Duodenal mucosa (tissue), 2 donors: ENCODE measurements at regions not wholly inside any gene's neighbourhood (a gene's known extent, or its start where the extent isn't known, plus 50 kb on each side); places are given as distances from the start of the nearest gene placed in this dataset.

ENCODE experiments used
- H3K27ac ChIP-seq: one replicate; pipeline ENCODE4 v1.7.0; 2013; ENCODE audit warnings: low read depth, low read length
- H3K27me3 ChIP-seq, 2 donors: one replicate each; pipeline ENCODE4 v1.7.0; 2013; ENCODE audit warnings: low read length in 2 of 2, control low read depth in 1 of 2; ENCODE audit not compliant: insufficient read depth in 2 of 2, control insufficient read depth in 1 of 2
- H3K36me3 ChIP-seq, 2 donors: one replicate each; pipeline ENCODE4 v1.7.0; 2013; ENCODE audit warnings: low read length in 2 of 2, control low read depth in 1 of 2; ENCODE audit not compliant: insufficient read depth in 2 of 2, control insufficient read depth in 1 of 2
- H3K4me1 ChIP-seq, 2 donors: one replicate each; pipeline ENCODE4 v1.7.0; 2013; ENCODE audit warnings: low read length in 2 of 2, control low read depth in 1 of 2; ENCODE audit not compliant: insufficient read depth in 2 of 2, control insufficient read depth in 1 of 2
- H3K4me3 ChIP-seq, 2 donors: one replicate each; pipeline ENCODE4 v1.7.0; 2013; ENCODE audit warnings: low read length in 2 of 2, low read depth in 1 of 2
- H3K9ac ChIP-seq, 2 donors: one replicate each; pipeline ENCODE4 v1.7.0; 2013; ENCODE audit warnings: low read length in 2 of 2, low read depth in 1 of 2
- H3K9me3 ChIP-seq, 2 donors: one replicate each; pipeline ENCODE4 v1.7.0; 2013; ENCODE audit warnings: low read length in 2 of 2, control low read depth in 1 of 2; ENCODE audit not compliant: control insufficient read depth in 1 of 2

DNA sequence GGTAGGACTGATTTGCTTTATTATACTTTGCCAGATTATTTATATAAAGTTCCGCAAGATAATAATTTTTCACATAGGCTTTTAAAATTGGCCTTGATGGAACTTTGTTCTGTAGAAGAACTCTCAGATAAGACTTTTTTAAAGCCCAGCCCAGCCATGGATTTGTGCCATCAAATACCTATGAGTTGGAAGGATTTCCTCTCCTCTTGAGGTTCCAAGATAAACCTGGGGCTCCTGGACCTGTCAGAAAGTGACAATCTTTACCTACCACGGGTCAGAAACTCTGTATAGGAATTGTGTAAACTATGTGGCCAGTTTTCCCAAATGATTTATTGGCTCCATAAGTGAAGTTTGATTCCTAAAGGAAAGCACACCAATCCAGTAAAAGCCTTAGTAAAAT is 271.9 kb upstream of the GRID2 start:
- Histone ChIP-seq H3K27ac (no peak overlapping the region), H3K36me3 (no peaks in the 10 kb centered on the region), H3K4me3 (no peak overlapping the region), H3K4me1 (peaks cover 0 to 4% of the 10 kb centered on the region in 2 donors), H3K27me3 (no peaks in the 10 kb centered on the region), H3K9ac (no peak overlapping the region), H3K9me3 (no peaks in the 10 kb centered on the region)

DNA sequence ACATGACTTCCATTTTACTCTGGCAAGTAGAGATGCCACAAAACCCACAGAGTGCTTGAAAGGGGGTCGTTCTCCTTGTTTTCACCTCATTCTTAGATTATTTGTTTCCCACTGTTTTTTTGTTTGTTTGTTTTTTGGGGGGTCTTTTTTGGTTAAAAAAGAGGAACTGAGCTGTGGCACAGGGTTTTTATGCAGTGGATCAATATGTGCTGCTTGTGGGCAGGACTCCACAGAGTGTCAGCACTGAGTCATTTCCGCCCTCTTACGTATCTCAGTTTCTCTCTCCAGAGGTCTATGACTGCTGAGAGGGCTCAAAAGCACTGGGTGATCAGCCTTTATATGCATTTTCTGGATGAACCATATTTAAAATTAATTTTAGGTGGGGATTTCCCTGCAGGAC is 268.1 kb upstream of the GRID2 start:
- H3K36me3 ChIP-seq, result no peaks in the 10 kb centered on the region
- H3K9ac ChIP-seq, result no peak overlapping the region
- no peak overlapping the region for H3K4me3 ChIP-seq
- no peaks in the 10 kb centered on the region for H3K27me3 ChIP-seq
- no peaks in the 10 kb centered on the region for H3K9me3 ChIP-seq
- H3K27ac ChIP-seq, result no peak overlapping the region
- peaks cover 0 to 4% of the 10 kb centered on the region in 2 donors for H3K4me1 ChIP-seq

DNA sequence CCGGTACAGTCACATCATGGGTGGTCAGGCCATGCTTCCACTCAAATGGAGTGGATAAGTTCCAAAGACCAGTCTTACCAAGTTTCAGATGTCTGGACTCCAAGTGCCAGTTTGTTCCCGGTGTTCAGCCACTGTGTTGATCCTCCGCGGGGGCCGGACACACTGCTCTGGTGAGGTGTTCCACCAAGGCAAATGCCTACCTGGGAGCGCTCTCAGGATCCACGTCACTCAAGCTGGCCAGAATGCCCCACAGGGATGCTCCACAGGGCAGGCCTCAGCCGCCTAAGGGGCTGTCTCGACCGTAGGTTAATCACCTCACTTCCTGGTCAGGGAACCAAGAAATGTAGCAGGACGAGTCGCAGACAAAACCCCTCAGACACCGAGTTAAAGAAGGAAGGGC is 258.0 kb upstream of the GRID2 start:
- Histone ChIP-seq H3K9me3 (no peaks in the 10 kb centered on the region), H3K4me1 (peaks cover 0 to 4% of the 10 kb centered on the region in 2 donors), H3K27me3 (no peaks in the 10 kb centered on the region), H3K9ac (no peak overlapping the region), H3K4me3 (no peak overlapping the region), H3K36me3 (no peaks in the 10 kb centered on the region), H3K27ac (no peak overlapping the region)

DNA sequence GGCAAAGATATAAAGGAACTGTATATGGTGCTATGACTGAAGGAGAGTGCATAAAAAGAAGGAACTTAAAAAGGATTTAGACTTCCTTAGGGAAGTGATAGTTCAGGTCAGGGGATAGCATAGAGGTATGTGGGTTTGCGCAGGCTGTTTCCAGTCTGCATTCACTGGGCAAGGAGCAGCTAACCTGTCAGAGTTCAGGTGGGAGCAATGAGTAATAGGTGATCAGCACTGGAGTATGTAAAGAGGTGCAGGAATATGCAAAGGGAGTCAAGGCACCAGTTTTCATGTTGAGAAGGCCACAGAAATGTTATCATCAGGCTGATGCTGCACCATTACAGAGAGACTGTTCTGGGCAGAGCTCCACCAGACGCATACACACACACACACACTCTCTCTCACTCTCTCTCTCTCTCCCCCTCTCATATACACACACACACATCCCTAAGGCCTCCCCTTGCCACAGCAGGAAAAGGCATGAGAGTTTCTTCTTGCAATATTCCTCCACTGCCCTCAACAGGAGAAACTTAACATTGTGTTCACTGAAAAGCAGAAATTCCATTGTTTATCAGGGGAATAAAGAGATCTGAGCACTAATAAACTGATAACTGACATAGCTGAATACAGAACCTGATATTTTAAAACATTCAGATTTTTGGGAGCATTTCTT is 256.4 kb upstream of the GRID2 start:
- H3K4me3 ChIP-seq, result no peak overlapping the region
- peaks cover 0 to 4% of the 10 kb centered on the region in 2 donors for H3K4me1 ChIP-seq

DNA sequence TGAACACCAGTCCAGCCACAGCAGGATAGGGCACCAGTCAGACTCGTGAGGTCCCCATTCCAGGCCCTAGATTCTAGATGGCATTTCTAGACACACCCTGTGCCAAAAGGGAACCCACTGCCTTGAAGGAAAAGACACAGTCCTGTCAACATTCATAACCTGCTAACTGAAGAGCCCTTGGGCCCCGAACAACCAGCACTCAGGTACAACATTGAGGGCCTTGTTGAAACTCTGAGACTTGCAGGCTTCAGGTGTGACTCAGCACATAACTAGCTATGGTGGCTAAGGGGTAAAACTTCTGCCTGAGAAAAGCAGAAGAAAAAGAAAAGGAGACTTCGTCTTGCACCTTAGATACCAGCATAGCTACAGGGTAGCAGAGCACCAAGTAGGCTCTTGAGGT is 252.9 kb upstream of the GRID2 start:
- H3K9me3 ChIP-seq, result no peaks in the 10 kb centered on the region
- no peak overlapping the region for H3K27ac ChIP-seq
- H3K36me3 ChIP-seq, result no peaks in the 10 kb centered on the region
- no peak overlapping the region for H3K9ac ChIP-seq
- no peak overlapping the region for H3K4me3 ChIP-seq
- H3K27me3 ChIP-seq, result no peaks in the 10 kb centered on the region
- peaks cover 0 to 4% of the 10 kb centered on the region in 2 donors for H3K4me1 ChIP-seq

More for the DNA sequence above, 256.4 kb upstream of the GRID2 start:
- H3K9me3 ChIP-seq, result no peaks in the 10 kb centered on the region
- no peaks in the 10 kb centered on the region for H3K36me3 ChIP-seq
- H3K27ac ChIP-seq, result no peak overlapping the region
- no peak overlapping the region for H3K9ac ChIP-seq
- no peaks in the 10 kb centered on the region for H3K27me3 ChIP-seq

DNA sequence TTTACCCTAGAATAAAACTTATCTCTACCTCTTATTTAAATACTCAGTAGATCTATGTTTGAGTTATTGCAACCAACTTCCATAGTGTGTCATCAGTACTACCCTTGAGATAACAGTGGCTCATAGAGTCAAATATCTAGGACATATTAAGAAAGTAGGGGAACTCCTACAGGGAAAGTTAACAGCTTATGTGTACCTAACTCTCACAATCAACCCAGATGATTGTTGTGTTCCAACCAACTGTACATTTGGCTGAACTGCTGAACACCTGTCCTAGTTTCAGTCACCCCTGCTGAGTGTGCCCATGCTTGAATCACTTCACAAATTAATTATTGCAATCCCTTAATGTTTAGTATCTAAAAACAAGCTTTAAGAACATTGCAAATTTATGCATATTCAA is 244.2 kb upstream of the GRID2 start:
- H3K27me3 ChIP-seq, result no peaks in the 10 kb centered on the region
- no peaks in the 10 kb centered on the region for H3K9me3 ChIP-seq
- no peaks in the 10 kb centered on the region for H3K4me1 ChIP-seq
- no peak overlapping the region for H3K9ac ChIP-seq
- no peaks in the 10 kb centered on the region for H3K36me3 ChIP-seq
- no peak overlapping the region for H3K4me3 ChIP-seq
- no peak overlapping the region for H3K27ac ChIP-seq

DNA sequence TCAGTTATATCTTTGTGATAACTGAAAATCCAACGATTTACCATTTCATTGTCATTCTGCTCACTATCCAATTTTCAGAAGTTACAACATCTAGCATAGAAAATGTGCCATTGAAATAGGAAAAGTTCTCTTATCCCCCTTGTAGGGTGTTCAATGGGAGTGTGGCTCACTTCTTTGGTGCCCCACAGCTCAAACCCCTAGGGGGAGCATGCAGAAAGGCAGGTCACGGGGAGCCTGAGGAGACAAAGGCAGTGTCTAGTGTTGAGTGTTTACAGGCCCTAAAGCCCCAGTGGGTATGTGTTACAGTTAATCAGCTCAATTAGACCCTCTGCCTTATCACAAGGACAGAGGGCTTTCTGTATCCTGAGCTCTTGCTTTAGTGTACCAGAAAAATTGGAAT is 243.4 kb upstream of the GRID2 start:
- Histone ChIP-seq H3K4me1 (no peaks in the 10 kb centered on the region), H3K4me3 (no peak overlapping the region), H3K9me3 (no peaks in the 10 kb centered on the region), H3K9ac (no peak overlapping the region), H3K27me3 (no peaks in the 10 kb centered on the region), H3K36me3 (no peaks in the 10 kb centered on the region), H3K27ac (no peak overlapping the region)

DNA sequence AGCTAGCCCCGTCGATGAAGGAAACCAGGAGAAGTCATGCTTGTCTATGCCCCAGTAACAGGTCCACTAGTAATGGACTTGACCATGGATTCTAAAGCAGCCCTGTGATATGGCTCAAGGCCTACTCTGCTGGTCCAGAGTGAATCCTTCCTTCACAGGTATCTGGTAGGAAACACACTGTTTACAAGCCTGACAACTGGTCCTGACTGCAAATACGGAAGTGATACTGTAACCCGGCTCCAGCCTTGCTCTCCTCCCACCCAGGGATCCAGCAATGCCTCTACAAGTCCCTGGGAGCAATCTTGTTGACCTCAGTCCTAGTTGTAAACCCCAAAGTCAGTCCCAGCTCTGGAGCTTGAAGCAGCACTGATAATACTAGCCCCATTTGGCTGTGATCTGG is 239.2 kb upstream of the GRID2 start:
- Histone ChIP-seq H3K9ac (no peak overlapping the region), H3K9me3 (no peaks in the 10 kb centered on the region), H3K27ac (no peak overlapping the region), H3K4me1 (no peaks in the 10 kb centered on the region), H3K27me3 (no peaks in the 10 kb centered on the region), H3K4me3 (no peak overlapping the region), H3K36me3 (no peaks in the 10 kb centered on the region)

DNA sequence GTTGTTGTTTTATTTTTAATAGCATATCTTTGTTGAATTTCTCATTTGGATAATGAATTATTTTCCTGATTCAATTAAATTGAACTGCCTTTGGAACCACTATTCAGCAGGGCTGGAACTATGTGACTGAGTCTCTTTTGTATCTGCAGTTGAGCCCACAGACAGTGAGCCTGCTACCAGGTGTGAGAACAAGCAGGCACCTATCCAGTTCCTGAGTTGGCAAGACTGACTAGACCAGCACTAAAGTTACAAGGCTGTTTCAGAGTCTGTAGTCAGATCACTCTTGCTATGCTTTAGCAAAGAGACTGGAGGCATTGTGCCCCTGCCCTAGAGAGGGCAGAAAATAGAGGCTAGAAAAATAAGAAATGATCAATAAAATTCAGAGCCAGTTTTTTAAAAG is 237.3 kb upstream of the GRID2 start:
- H3K36me3 ChIP-seq, result no peaks in the 10 kb centered on the region
- H3K9me3 ChIP-seq, result peaks cover 15 to 17% of the 10 kb centered on the region in 2 donors
- no peak overlapping the region for H3K27ac ChIP-seq
- H3K4me1 ChIP-seq, result no peaks in the 10 kb centered on the region
- no peak overlapping the region for H3K4me3 ChIP-seq
- H3K27me3 ChIP-seq, result no peaks in the 10 kb centered on the region
- H3K9ac ChIP-seq, result no peak overlapping the region

DNA sequence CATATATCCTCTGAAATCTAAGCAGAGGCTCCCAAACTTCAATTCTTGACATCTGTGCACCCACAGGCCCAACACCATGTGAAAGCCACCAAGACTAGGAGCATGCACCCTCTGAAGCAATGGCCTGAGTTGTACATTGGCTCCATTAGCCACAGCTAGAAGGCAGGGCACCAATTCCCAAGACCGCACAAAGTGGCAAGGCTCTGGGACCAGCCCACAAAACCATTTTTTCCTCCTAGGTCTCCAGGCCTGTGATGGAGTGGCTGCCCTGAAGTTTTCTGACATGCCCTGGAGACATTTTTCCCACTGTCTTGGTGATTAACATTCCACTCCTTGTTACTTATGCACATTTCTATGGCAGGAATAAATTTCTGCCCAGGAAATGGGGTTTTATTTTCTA is 232.2 kb upstream of the GRID2 start:
- Histone ChIP-seq H3K36me3 (no peaks in the 10 kb centered on the region), H3K9me3 (peaks cover 19 to 21% of the 10 kb centered on the region in 2 donors), H3K9ac (no peak overlapping the region), H3K4me1 (no peaks in the 10 kb centered on the region), H3K27ac (no peak overlapping the region), H3K4me3 (no peak overlapping the region), H3K27me3 (no peaks in the 10 kb centered on the region)

DNA sequence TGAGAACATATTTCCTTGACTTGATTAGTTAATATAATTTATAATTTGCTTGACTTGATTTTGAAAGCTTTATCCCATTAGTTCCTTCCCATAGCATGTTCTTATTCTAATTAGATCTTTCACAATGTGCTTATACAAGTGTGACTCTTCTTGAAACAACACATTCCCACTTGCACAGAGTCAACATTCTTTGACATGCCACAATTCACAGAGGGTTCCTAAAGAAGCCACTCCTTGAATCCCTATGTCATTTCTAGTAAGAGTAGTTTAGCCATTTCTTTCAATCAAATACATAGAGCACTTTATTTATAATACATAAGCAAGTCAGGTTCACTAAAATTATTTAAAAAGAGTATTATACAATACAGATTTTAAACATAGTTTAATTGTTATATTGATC is 228.9 kb upstream of the GRID2 start:
- peaks cover 18 to 20% of the 10 kb centered on the region in 2 donors for H3K9me3 ChIP-seq
- H3K36me3 ChIP-seq, result no peaks in the 10 kb centered on the region
- H3K4me1 ChIP-seq, result no peaks in the 10 kb centered on the region
- no peak overlapping the region for H3K4me3 ChIP-seq
- no peak overlapping the region for H3K27ac ChIP-seq
- no peaks in the 10 kb centered on the region for H3K27me3 ChIP-seq
- no peak overlapping the region for H3K9ac ChIP-seq
